ENCODE measurements at regions not wholly inside any gene's neighbourhood (a gene's known extent, or its start where the extent isn't known, plus 50 kb on each side); places are given as distances from the start of the nearest gene placed in this dataset.

- no peak for DNase-seq
These were observed 72.2 kb upstream of the DACH1 start for GRCh38 chr13:71939186-71939585.

GRCh38 chr13:71935166-71935840 lies 68.3 kb upstream of the DACH1 start:
- DNase-seq: no peak

DNA sequence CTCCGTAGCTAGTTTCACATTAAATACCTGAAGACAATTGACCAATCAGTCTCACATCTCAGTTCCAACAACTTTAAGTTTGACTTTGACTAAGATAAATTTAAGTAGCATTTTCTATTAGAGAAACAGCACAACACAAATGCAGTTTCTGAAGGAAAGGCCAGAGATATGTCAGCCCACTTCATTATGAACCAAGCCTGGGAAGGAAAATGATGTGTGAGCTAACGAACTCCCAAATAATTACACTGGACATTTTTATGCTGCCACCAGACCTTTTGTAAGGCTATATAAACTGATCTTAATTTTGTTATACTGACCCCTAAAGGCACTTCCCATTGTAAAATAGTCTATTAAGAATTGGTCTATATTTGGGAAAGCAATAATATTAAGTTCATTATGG lies 57.9 kb upstream of the DACH1 start:
- no peak for DNase-seq

DNA sequence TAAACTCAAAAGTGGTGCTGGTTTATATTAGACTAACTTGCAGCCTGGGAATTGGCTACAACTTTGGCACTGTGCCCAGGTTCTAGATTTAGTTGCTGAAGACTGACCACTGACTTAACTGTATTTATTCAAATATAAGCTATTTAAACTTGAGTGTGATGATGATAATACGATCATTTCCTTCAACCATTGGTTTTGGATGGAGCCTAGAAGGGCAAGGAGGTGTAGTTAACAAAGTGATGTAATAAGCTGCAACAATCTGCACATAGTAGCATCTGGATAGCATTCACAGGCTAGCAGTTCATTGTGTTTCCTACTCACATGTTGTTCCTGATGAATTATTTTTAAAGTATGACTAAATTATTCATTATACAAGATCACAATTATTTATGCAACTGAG lies 55.2 kb upstream of the DACH1 start:
- DNase-seq: peak; percentile 0
